ENCODE measurements at regions not wholly inside any gene's neighbourhood (a gene's known extent, or its start where the extent isn't known, plus 50 kb on each side); places are given as distances from the start of the nearest gene placed in this dataset.

DNA sequence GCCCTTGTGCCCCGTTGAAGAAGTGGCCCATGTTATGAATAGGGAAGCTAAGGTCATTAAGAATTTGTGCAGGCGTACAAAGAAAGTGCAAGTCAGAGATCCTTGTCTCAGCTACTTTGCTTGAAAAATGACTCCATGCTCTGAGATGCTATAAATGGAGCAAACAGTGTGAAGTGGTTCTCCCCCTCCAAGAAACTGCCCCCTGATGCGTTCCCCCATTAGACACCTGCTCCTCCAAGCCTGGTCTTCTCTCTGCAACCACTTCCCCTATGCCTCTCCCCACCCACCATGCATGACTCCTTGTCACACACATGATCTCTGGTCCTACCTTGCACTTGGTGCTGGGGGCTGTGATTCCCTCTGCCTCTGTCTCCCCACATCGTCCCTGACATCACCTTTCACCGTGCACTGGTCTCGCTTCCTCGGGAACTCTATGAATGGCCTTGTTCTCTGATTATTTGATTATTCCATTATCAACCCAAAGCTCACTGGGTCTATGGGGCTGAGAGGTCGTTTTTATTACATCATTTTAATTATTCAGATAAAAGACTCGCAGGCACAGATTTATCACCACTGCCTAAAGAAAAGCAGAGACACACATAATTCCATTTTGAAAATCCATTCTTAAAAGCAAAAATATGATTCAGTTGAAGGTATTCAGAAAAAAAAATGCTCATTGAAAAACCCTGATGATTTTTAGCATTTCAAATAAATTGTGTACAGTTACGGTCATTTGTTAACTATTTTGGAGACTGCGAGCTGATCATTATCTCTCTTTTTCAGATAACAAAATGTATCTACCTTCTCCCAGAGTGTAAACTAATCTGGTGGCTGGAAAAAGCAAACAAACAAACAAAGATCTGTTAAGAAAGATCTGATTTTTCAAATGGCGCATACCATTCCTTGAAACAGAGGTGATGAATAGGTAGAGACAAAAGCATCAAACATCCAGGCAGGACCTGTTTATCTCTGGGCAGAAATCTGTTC lies 294.9 kb downstream of the SOX11 start:
- DNase-seq (ENCODE audit: low read depth), result no peak

DNA sequence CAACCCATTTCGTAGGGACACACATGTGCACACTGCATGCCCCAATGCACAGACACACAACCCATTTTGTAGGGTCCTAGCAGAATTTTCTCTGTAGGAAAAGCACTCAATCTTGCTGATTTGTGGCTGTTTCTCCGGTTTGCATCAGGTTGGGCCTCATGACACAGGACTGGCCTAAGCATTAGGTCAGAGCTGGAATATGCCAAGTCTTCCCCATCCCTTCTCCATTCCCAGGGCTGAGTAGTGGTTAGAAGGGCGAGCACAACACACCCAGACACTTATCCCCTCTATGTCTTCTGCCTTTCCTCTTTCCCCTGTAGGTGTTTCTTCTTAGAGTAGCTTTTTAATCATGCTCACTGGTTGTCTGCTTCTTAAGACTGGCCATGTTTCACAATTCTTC lies 295.9 kb downstream of the SOX11 start:
- no peak for DNase-seq (ENCODE audit: low read depth)

DNA sequence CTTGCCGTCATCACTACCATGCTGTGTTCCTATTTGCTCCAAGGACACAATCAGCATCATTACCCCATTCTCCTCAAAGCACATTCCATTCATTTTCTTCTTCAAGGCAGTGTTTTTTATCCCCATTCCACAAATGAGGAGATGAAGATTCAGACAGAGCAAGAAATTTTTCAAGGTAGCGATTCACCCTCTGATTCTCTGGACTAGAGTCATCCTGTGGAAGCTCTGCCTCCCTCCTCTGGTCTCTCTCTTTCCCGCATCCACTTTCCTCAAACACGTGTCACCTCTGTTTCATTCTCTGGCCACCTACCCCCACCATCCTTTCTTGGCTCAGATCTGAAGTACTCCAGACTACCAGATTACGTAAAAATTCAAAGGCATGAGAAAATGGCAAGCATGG lies 297.9 kb downstream of the SOX11 start:
- DNase-seq (ENCODE audit: low read depth), result no peak

DNA sequence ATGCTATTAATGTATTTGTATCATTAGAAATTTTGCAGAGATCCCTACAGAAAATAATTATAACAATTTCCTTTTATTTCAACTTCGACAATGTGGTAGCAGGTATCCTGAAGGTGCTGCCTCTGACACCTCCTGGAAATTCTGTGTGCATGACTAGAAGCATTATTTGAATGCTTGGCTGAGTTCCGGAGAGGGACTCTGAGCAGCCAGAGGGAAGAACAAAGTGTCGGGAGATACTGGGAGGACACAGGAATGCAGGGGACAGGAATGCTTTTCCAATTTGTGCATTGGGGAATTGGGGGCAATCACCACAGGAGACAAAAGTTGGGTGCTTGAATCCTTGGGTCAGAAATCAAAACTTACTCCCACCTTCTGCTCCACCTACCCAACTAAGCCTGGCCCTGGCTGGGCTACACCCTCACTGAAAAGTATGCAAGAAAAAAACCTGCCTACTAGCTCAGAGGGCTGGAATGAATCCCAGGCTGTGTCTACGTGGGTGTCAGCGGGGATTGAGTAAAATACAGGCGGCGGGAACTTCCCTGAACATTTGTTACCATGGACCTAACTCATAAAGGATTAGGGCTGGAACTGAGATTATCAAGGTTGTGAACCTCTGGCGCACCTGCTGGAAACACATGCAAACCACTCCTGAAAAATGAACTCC lies 299.3 kb downstream of the SOX11 start:
- DNase-seq (ENCODE audit: low read depth), result no peak

DNA sequence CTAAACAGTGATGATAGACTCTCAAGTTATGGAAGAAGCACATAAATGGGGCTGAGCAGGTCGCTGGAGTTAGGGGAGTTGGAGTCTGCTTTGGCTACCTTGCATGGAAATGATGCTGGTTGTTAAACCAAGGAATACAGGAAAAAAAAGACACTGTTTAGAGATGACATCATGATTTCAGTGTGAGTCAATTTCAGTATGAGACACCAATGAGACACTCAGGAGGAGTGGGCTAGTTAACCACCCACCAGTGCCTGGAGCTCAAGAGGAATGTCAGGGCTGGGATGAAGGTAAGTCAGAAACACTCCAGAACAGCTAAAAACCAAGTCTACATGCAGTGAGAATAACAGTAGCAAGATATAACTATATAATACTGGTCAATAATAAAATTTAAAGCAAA lies 303.6 kb downstream of the SOX11 start:
- no peak for DNase-seq (ENCODE audit: low read depth)

DNA sequence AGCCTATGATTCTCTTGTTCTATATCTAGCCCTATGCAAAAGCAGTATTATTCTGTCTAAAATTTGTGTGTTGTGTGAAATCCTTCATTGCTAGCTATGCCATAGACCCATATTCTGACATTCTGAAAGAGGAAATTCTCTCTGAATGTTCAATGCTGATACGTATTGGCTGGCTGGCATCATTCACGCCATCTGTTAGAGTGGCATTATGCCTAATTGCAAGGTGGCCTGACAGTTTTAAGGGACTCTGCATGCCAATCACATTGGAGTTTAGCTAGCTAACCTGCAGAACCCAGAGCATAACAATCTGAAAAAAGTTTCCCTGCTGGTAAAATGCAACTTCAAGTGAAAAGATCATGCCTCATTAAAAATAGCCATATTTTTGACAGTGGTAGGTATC lies 316.0 kb downstream of the SOX11 start:
- DNase-seq (ENCODE audit: low read depth), result no peak

DNA sequence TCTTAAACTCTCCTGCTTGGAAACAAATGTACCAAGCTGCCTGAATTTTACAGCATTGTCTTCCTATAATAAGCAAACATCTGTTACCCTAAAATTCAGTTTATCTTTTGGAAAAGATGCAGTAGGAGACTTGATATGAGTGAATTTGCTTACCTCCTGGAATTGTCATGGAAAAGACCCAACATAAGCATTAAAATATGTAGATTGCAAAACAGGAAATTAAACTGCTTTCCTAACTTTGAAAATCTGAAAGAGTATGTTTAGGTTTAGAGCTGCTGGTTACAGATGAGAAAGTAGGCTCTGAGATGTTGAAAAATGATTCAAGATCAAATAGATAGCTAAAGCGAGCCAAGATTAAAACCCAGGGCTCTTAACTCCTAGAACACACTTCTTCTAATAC lies 316.5 kb downstream of the SOX11 start:
- no peak for DNase-seq (ENCODE audit: low read depth)

DNA sequence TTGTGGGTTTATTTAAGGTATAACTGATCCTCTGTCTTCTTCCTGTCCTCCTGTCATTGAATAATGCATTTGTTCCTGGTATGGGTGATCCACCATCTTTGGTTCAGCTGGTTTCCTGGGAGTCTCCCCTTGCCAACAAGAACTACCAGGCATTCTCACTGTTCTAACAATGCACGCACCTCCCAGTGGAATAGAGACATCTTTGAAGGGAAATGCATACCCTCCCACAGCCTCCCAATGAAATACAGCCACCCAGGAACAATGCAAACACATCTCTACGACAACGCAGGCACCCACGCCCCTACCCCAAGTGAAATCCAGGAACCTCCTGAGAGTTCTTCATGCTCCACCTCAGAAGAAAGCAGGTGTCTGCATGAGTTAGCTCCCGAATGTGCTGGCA lies 318.0 kb downstream of the SOX11 start:
- DNase-seq (ENCODE audit: low read depth), result no peak

DNA sequence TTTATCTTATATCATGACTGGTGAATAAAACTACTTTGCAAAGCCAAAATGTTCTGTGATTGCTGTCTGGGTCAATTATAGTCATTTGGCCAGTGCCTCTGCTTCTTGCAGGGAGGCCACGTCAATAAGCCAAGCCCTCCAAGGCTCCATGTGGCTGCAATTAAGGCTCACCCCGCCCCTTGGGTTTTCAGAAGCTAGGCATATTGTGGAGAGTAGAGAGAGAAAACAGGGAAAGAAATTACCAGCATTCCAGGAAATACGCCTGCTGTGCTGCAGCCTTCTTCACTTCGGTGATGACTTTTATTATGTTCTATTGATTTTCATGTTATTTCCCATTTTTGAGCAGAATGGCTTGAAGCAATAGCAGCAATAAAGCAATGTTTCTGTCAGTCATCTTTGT lies 319.7 kb downstream of the SOX11 start:
- no peak for DNase-seq (ENCODE audit: low read depth)

DNA sequence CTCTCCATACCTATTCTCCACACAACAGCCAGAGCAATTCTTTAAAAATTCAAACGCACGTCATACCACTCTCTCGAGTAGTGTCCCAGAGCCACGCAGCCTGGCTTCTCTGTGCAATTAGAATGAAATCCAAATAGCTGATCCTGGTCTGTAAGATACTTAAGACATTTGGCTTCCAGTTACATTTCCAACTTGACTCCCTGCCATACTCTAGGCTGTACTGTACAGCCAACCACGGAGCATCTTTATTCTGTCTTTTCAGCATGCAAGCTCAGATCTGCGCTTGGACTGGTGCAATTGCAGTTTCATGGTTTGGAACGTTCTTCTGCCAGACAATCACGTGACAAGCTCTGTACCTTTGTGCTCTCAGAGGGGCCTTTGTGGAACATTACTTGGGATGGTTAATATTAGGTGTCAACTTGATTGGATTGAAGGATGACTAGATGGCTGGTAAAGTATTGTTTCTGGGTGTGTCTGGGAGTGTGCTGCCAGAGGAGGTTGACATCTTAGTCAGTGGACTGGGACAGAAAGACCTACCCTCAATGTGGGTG lies 325.6 kb downstream of the SOX11 start:
- DNase-seq (ENCODE audit: low read depth), result no peak

DNA sequence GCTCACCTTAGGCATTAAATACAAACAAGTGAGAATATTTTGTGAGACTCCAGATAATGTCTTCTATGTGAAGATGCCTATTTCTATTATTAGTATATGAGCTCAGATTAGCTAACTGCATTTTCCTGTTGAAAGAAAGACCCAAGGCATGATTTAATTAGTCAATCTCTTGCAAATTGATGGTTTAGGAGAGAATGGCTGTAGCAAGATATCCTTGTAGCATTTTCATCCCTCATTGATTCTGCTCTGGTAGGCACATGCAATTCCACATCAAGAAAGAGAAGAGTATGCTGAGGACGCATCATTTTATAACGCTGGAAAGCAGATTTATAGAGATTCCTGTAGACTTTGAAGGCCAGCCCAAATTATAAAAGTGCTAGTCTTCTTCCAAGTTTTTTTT lies 332.0 kb downstream of the SOX11 start:
- DNase-seq (ENCODE audit: low read depth), result no peak

DNA sequence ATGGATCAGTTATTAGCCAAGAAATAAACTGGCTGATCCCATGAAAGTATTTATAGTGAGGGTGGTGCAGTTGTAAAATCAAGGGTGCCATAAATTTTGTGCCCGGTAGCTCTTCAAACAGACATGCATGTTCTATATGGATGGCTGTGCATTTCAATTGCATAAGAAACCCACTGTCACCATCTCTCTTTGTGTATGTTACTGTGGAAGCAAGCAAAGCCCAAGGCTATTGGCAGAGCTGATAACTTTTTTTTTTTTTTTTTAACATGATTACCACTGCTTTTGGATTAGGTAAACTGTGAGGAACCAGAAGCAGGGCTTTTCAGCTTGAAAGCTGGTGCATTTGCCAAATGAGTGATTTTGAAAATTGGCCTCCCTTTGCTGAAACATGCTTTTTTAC lies 332.6 kb downstream of the SOX11 start:
- DNase-seq (ENCODE audit: low read depth), result no peak

DNA sequence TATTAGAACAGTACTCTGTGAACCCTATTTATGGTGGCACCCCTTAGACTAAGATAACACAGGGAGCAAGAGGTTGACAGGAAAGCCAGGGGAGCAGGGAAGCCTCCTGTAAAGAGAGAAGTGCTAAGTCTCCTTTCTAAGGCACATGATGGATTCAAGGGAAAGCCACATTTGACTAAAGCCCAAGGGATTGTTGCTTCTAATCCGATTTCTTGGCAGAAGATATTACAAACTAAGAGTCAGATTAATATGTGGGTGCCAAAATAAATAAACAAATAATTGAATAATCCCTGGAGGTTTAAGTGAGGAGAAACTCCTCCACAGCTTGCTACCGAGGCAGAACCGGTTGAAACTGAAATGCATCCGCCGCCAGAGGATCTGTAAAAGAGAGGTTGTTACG lies 333.2 kb downstream of the SOX11 start:
- DNase-seq (ENCODE audit: low read depth), result no peak

DNA sequence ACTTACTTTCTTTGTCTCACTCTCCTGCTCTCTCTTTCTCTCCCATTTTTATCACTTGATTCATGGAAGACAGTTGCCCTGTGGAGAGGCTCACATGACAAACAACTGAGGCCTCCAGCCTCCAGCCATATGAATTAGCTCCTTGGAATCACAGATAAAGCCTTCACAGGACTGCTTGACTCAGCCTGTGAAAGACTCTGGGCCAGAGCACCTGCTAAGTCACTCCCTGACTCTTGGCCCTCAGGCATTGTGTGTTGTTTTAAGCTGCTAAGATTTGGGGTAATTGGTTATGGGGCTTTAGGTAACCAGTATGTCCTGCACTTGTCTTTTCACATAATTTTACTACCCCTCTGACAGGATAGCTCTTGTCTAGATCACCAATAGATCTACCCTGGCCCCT lies 334.9 kb downstream of the SOX11 start:
- no peak for DNase-seq (ENCODE audit: low read depth)

DNA sequence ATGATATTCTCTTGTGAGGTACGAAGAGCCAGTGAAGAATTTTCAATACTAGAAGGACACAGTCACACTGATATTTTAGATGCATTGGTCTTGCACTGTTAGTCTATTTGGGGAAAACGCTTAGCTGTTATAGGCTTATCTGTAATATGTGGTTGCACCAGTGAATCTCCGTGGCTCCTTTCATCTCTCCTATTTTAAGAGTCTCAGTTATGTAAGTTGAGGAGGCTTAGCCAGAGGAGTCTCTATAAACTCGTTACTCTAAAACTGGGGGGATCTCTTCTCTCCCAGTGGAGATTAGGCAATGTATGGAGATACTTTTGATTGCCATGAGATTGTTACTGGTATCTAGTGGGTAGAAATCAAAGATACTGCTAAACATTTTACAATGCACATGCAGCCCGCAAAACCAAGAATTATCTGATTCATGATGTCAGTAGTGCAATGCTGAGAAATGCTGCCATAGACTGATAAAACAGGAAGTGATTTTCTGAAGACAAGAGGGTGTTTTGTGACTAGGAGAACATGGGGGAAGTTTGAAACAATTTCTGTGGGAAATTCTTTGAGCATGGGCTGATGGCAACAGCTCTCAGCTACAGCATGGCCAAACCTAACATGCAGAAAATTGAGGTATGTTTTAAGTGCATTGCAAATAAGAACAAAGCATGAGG lies 339.1 kb downstream of the SOX11 start:
- no peak for DNase-seq (ENCODE audit: low read depth)

DNA sequence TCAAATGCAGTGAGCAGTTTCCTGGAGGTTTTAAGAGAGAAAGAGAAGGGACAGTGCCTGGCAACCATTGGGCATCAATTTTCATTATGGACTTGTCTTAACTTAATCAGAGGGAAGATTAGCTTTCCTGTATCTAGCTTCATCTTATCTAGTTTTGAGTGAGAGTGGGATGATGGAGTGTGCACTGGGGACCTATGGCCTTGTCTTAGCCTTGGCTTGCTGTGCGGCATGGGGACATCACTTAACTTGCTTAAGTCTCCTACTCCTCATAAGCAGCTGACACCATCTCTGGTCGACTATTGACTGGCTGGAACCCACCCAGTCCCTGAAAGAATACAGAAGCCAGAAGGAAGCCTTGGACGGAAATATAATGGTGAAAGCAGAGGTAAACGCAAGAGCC lies 344.0 kb downstream of the SOX11 start:
- no peak for DNase-seq (ENCODE audit: low read depth)

DNA sequence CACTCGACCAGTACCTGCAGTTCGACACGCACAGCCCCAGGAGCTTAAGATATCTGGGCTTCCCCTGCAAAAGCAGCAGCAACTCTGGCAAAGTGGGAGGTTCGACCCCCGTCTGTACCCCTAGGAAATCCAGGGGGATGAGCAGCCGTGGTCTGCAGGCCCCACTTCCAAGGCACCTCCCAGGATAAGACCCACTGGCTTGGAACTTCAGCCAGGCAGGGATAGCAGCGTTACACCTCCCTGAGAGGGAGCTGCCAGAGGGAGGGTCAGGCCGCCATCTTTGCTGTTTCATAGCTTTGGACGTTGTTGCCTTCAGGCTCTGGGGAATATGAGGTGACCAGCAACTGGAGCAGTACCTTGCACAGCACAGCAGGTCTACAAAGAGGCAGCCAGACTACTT lies 351.1 kb downstream of the SOX11 start:
- DNase-seq (ENCODE audit: low read depth), result no peak

DNA sequence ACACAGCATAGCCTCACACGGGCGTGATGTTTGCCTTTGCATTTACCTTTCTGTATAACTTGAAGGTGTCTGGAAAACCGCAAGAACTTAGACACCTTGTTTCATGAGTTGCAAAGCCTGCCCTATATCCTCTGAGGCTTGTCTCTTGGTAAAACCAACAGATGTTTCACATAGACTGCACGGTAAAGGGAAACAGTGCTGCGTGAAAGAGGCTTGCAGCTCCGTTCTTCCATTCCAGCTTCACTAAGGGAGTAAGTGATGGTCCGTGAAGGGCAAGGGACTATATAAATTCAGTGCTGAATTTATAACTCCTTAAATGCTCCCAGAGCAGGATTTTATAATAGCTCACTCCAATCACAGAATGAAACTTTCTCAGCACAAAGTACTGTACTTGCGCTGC lies 360.5 kb downstream of the SOX11 start:
- no peak for DNase-seq (ENCODE audit: low read depth)

DNA sequence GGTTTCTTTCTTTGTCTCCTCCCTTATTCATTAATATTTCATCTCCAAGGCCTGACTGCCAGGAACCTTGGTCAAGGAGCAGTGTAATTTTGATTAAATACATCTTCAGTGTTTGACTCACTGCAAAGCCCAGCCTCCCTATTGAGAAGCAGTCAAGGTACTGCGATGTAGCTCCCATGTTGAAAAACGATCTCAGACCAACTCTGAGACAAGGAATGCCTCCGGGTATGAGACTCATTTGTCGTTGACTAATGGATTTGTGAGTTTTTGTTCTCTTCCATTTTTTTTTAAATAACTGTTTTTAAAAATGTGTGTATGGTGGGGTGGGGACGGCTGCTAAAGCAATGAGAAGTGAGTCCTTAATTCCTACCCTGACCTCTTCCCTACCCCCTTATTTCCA lies 361.6 kb downstream of the SOX11 start:
- DNase-seq (ENCODE audit: low read depth), result no peak

DNA sequence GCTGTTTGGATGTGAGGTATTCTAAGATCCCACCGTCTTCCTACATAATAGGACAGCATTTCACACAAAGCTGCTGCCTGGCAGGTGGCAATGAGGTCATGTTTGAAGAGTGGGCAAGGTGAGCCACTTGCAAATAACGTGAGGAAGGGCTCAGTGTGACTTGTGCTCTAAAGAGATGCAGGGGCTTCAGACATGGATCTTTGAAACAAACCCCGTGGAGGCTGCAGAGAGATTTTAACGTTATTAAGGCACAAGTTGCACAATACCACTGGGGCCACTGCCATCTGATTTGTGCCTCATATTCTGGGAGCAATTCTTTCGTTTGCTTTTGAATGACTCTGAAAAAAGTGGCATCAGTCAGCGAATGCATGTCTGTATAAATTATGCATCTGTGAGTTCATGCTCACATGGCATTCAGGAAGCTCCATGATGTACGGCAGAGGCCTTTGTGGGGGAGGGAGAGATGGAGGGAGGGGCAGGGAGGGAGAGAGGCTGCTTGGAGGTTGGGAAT lies 362.0 kb downstream of the SOX11 start:
- DNase-seq (ENCODE audit: low read depth), result no peak

DNA sequence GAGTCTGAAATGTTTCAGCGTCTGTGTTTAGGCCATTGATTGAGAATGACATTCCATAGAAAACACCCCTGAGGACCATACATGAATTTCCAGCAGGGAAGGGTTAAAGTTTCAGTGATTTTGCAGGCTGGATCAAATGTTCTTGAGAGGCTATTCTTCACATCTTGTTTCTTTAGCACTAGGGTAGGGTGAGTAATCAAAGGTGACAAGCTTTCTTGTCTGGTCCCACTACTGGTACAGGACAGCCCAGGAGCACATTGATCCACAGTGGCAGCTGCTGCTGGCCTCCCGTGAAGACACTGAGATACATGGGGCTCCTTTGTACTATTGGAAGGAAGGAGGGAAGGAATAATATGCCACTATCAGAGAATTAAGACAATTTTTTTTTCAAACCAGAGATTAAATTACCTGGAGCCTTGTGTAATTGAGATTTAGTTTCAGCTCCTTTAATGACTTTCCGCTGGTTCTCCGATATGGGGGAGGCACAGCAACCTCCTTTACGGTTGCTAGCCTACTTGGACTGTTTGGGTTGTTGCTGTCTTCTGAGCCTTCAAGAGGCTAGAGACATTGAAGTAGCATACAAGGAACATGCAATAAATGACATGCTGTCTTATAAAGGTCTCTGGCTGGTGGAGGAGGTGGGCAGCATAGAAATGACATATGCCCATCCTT lies 368.9 kb downstream of the SOX11 start:
- DNase-seq (ENCODE audit: low read depth), result no peak

DNA sequence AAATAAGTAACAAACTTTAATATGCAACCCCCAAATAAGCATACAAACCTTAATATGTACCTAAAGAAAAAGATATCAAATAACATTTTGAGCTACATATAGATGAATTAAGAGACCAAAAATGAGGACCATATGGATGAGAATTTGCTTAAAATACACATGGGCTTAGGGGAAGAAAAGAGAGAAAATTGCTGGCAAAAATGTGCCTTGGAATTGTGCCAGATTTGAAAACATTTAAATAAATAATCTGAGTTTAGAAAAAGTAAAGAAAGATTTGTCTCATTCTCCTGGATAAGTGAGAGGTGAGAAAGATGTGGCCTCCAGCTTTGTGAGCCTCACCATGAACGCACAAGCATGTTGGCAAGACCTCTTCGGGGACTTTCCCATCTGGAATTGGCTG lies 372.6 kb downstream of the SOX11 start:
- DNase-seq (ENCODE audit: low read depth), result no peak
